Left lobe of liver (tissue), 2 donors: ENCODE measurements at regions not wholly inside any gene's neighbourhood (a gene's known extent, or its start where the extent isn't known, plus 50 kb on each side); places are given as distances from the start of the nearest gene placed in this dataset.
"Not testable (repeated sequence)": the region's sequence is repeated elsewhere in the genome, so short reads cannot be mapped to it uniquely, and the experiment has no call there.

Experiments used
- ATAC-seq: fragments of 200-7000 bp; cut with Tn5 transposase; one replicate; pipeline ENCODE4 v1.9.1; 2020; ENCODE audit warnings: mild to moderate bottlenecking, moderate library complexity
- DNase-seq: peaks from one replicate; pipeline ENCODE4 v3.0.0-alpha.2; 2020; ENCODE audit warnings: low spot score
- donor health status: DM: no; HTN: no; CAD: no; lungs with moderate emphysema.
- donor health status: DM: no; HTN: yes; CAD: no.

- ATAC-seq (no peak), DNase-seq (no peak)
These were observed 583.6 kb downstream of the FBXO15 start for GRCh38 chr18:73563901-73564472.

- DNase-seq (no peak), ATAC-seq (no peak)
These were observed 584.3 kb downstream of the FBXO15 start for GRCh38 chr18:73563345-73563744.

- no peak for ATAC-seq
These were observed 590.7 kb downstream of the FBXO15 start for GRCh38 chr18:73556904-73557303.

GRCh38 chr18:73552171-73552570 lies 595.5 kb downstream of the FBXO15 start:
- ATAC-seq = no peak
- DNase-seq = no peak

More at GRCh38 chr18:73556904-73557303, 590.7 kb downstream of the FBXO15 start:
- no peak for DNase-seq

GRCh38 chr18:73551211-73551610 lies 596.4 kb downstream of the FBXO15 start:
- no peak for ATAC-seq
- DNase-seq = no peak

GRCh38 chr18:73549236-73549635 lies 598.4 kb downstream of the FBXO15 start:
- DNase-seq = no peak

GRCh38 chr18:73545472-73545871 lies 602.2 kb downstream of the FBXO15 start:
- no peak for ATAC-seq

More at GRCh38 chr18:73549236-73549635, 598.4 kb downstream of the FBXO15 start:
- ATAC-seq = no peak

GRCh38 chr18:73544617-73545016 lies 603.0 kb downstream of the FBXO15 start:
- no peak for ATAC-seq
- DNase-seq = no peak

More at GRCh38 chr18:73545472-73545871, 602.2 kb downstream of the FBXO15 start:
- no peak for DNase-seq

GRCh38 chr18:73544032-73544431 lies 603.6 kb downstream of the FBXO15 start:
- no peak for DNase-seq
- ATAC-seq = no peak

- ATAC-seq (no peak), DNase-seq (no peak)
These were observed 611.6 kb downstream of the FBXO15 start for GRCh38 chr18:73535990-73536389.

GRCh38 chr18:73535189-73535588 lies 612.4 kb downstream of the FBXO15 start:
- ATAC-seq (no peak), DNase-seq (no peak)

- ATAC-seq (no peak), DNase-seq (no peak)
These were observed 616.0 kb downstream of the FBXO15 start for GRCh38 chr18:73531601-73532000.

- ATAC-seq (no peak), DNase-seq (no peak)
These were observed 619.6 kb downstream of the FBXO15 start for GRCh38 chr18:73528066-73528465.

- DNase-seq (no peak), ATAC-seq (peak; percentile 59)
These were observed 627.4 kb downstream of the FBXO15 start for GRCh38 chr18:73520229-73520628.

- not testable (repeated sequence) for ATAC-seq, DNase-seq
These were observed 631.6 kb downstream of the FBXO15 start for GRCh38 chr18:73516056-73516455.

- no peak for ATAC-seq
- no peak for DNase-seq
These were observed 633.2 kb downstream of the FBXO15 start for GRCh38 chr18:73514449-73514848.

GRCh38 chr18:73511771-73512503 lies 635.7 kb downstream of the FBXO15 start:
- DNase-seq (no peak), ATAC-seq (no peak)

GRCh38 chr18:73509460-73509859 lies 638.2 kb downstream of the FBXO15 start:
- DNase-seq (no peak), ATAC-seq (no peak)

- no peak for DNase-seq
- no peak for ATAC-seq
These were observed 635.5 kb upstream of the NETO1 start for GRCh38 chr18:73503326-73503725.

GRCh38 chr18:73487966-73488365 lies 620.2 kb upstream of the NETO1 start:
- no peak for ATAC-seq
- no peak for DNase-seq

- DNase-seq = no peak
- ATAC-seq = no peak
These were observed 617.4 kb upstream of the NETO1 start for GRCh38 chr18:73485166-73485565.

- ATAC-seq (no peak), DNase-seq (no peak)
These were observed 615.1 kb upstream of the NETO1 start for GRCh38 chr18:73482901-73483300.

- DNase-seq (no peak), ATAC-seq (no peak)
These were observed 611.7 kb upstream of the NETO1 start for GRCh38 chr18:73479477-73479876.
